ENCODE measurements at regions not wholly inside any gene's neighbourhood (a gene's known extent, or its start where the extent isn't known, plus 50 kb on each side); places are given as distances from the start of the nearest gene placed in this dataset.
"Not testable (repeated sequence)": the region's sequence is repeated elsewhere in the genome, so short reads cannot be mapped to it uniquely, and the experiment has no call there.

DNA sequence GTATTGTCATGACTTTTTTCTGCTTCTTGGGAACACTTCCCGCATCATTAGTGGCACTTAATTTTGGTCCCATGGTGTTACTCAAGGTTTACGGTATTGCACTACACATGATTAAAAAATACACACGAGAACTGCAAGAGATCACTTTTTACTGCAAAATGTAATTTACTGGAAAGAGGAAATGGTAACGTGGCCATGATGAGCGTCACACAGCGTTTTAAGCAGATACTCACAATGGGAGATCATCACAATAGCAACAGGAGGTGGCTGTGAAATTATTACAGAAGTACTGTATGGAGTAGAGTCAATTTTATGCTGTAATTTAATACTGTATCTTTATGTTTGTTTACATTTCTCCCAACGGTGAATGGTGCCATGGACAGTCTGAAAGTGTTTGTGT lies 1510.3 kb downstream of the AMY1C start:
- Histone ChIP-seq H3K4me3 (no peak overlapping the region), H3K9me3 (no peaks in the 10 kb centered on the region), H3K4me1 (no peaks in the 10 kb centered on the region), H3K36me3 (no peaks in the 10 kb centered on the region), H3K27ac (no peak overlapping the region), H3K27me3 (no peaks in the 10 kb centered on the region)
- intact Hi-C loops (cut with DNase I) = no loop called here
- TF ChIP-seq, protein P1, sequence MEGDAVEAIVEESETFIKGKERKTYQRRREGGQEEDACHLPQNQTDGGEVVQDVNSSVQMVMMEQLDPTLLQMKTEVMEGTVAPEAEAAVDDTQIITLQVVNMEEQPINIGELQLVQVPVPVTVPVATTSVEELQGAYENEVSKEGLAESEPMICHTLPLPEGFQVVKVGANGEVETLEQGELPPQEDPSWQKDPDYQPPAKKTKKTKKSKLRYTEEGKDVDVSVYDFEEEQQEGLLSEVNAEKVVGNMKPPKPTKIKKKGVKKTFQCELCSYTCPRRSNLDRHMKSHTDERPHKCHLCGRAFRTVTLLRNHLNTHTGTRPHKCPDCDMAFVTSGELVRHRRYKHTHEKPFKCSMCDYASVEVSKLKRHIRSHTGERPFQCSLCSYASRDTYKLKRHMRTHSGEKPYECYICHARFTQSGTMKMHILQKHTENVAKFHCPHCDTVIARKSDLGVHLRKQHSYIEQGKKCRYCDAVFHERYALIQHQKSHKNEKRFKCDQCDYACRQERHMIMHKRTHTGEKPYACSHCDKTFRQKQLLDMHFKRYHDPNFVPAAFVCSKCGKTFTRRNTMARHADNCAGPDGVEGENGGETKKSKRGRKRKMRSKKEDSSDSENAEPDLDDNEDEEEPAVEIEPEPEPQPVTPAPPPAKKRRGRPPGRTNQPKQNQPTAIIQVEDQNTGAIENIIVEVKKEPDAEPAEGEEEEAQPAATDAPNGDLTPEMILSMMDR (IDR thresholded peaks at IDR 0.05) = no peak
- DNase-seq (ENCODE audit: low spot score in 2 of 2) = no peak

DNA sequence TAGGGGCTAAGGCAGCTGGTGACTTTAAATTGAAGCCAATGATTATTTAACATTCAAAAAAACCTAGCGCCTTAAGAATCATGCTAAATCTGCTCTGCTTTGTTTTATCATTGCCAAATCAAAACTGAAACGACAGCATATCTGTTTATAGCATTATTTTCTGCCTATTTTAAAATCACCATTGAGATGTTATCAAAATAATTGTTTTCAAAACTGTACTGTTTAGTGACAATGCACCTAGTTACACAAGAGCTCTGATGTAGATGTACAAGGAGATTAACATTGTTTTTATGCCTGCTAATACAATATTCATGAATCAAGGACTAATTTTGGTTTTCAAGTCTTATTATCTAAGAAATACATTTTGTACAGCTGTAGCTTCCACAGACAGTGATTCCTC lies 1521.3 kb downstream of the AMY1C start:
- TF ChIP-seq, protein P1 (IDR thresholded peaks at IDR 0.05) = no peak
- no peaks in the 10 kb centered on the region for H3K36me3 ChIP-seq
- H3K4me1 ChIP-seq = no peaks in the 10 kb centered on the region
- intact Hi-C loops (cut with DNase I) = no loop called here
- DNase-seq (ENCODE audit: low spot score in 2 of 2) = no peak
- H3K27me3 ChIP-seq = no peaks in the 10 kb centered on the region
- H3K9me3 ChIP-seq = no peaks in the 10 kb centered on the region
- no peak overlapping the region for H3K4me3 ChIP-seq
- H3K27ac ChIP-seq = no peak overlapping the region

DNA sequence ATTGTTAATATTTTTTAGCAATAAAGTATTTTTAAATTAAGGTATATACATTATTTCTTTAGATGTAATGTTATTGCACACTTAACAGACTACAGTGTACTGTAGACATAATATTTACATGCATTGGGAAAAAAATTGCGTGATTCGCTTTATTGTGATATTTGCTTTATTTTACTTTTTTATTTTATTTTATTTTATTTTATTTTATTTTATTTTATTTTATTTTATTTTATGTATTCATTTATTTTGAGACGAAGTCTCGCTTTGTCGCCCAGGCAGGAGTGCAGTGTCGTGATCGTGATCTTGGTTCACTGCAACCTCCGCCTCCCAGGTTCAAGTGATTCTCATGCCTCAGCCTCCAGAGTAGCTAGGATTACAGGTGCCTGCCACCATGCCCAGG lies 1522.7 kb downstream of the AMY1C start:
- H3K27me3 ChIP-seq; H3K27ac ChIP-seq; H3K36me3 ChIP-seq; DNase-seq (ENCODE audit: low spot score in 2 of 2); H3K4me1 ChIP-seq; H3K4me3 ChIP-seq; H3K9me3 ChIP-seq; intact Hi-C loops (cut with DNase I): not testable (repeated sequence)

DNA sequence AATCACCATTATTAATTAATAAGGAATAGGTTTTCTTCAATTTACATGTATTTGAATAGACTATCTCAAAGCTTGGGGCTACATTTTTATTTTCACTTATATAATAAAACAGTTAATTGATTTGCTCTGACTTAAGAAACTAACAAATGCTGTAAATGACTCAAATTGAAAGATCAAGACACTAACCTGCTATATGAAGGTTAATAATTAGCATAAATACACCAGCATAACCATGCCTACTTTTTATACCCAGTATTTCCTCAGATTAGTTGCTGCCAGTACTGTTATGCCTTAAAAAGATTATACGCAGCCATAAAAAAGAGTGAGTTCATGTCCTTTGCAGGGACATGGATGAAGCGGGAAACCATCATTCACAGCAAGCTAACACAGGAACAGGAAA lies 1545.1 kb downstream of the AMY1C start:
- no peak for DNase-seq (ENCODE audit: low spot score in 2 of 2)
- Histone ChIP-seq H3K9me3 (no peaks in the 10 kb centered on the region), H3K27me3 (no peaks in the 10 kb centered on the region), H3K4me1 (no peaks in the 10 kb centered on the region), H3K27ac (no peak overlapping the region), H3K36me3 (no peaks in the 10 kb centered on the region), H3K4me3 (no peak overlapping the region)
- TF ChIP-seq, protein P1 (IDR thresholded peaks at IDR 0.05) = no peak
- intact Hi-C loops (cut with DNase I) = no loop called here

DNA sequence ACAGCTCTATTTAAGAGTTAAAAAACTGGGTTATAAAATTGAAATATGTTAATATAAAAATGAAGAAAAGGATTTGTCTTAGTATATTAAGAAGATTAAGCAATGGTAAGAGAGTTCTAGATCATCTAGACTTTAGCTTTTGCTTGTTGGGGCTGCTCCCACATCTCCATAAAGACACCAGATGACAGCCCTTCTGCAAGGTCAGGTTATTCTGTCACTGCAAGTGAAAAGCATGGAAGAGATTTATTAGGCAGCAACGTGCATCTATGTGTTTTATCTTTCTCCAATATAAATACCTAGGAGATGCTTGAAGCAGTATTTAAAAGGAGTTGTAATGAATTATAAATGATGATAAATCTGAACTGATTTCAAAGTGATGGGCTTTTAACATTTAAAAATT lies 1560.4 kb downstream of the AMY1C start:
- no peak overlapping the region for H3K4me3 ChIP-seq
- no peaks in the 10 kb centered on the region for H3K4me1 ChIP-seq
- TF ChIP-seq, protein P1 (IDR thresholded peaks at IDR 0.05) = no peak
- no peaks in the 10 kb centered on the region for H3K36me3 ChIP-seq
- H3K9me3 ChIP-seq = no peaks in the 10 kb centered on the region
- no peaks in the 10 kb centered on the region for H3K27me3 ChIP-seq
- DNase-seq (ENCODE audit: low spot score in 2 of 2) = no peak
- intact Hi-C loops (cut with DNase I) = no loop called here
- H3K27ac ChIP-seq = no peak overlapping the region

DNA sequence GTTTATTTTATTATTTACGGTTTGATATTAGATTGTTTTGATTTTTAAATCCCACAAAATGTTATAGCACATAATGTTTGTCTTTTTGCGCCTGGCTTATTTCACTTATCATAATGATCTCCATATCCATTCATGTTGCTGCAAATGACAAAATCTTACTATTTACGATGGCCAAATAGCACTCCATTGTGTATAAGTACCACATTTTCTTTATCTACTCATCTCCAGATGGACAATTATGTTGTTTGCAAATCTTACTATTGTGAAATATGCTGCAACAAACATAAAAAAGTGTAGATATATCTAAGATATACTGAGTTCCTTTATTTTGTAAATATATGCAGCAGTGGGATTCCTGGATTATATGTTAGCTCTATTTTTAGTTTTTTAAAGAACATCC lies 1568.3 kb downstream of the AMY1C start:
- H3K4me1 ChIP-seq = no peaks in the 10 kb centered on the region
- DNase-seq (ENCODE audit: low spot score in 2 of 2) = no peak
- peaks cover 0 to 10% of the 10 kb centered on the region in 2 donors for H3K9me3 ChIP-seq
- TF ChIP-seq, protein P1 (IDR thresholded peaks at IDR 0.05) = no peak
- no peak overlapping the region for H3K4me3 ChIP-seq
- intact Hi-C loops (cut with DNase I) = no loop called here
- no peaks in the 10 kb centered on the region for H3K27me3 ChIP-seq
- no peak overlapping the region for H3K27ac ChIP-seq
- H3K36me3 ChIP-seq = no peaks in the 10 kb centered on the region
